MM.1S (cell line): ENCODE measurements at regions not wholly inside any gene's neighbourhood (a gene's known extent, or its start where the extent isn't known, plus 50 kb on each side); places are given as distances from the start of the nearest gene placed in this dataset.

ENCODE experiments used
- CTCF ChIP-seq: fragments of 300-600 bp; sonication (generic); IDR thresholded peaks from 2 replicates; pipeline ENCODE4 v1.5.1; 2016; ENCODE audit warnings: antibody characterized with exemption, low read length, mixed read lengths
- EZH2phosphoT487 ChIP-seq: fragments of 300-600 bp; sonication (generic); IDR thresholded peaks from 2 replicates; pipeline ENCODE4 v1.6.1; 2018; ENCODE audit warnings: antibody characterized with exemption, low read length

- TF ChIP-seq CTCF (no peak), EZH2phosphoT487 (no peak)
Observed at GRCh38 chr5:25241981-25242380, 597.2 kb upstream of the CDH10 start.
